ENCODE measurements at regions not wholly inside any gene's neighbourhood (a gene's known extent, or its start where the extent isn't known, plus 50 kb on each side); places are given as distances from the start of the nearest gene placed in this dataset.

GRCh38 chr4:99722725-99723124 is 65.1 kb upstream of the C4orf54 start:
- TF ChIP-seq POLR2A (IDR thresholded peaks at IDR 0.05), result no peak
- TF ChIP-seq, protein P1, sequence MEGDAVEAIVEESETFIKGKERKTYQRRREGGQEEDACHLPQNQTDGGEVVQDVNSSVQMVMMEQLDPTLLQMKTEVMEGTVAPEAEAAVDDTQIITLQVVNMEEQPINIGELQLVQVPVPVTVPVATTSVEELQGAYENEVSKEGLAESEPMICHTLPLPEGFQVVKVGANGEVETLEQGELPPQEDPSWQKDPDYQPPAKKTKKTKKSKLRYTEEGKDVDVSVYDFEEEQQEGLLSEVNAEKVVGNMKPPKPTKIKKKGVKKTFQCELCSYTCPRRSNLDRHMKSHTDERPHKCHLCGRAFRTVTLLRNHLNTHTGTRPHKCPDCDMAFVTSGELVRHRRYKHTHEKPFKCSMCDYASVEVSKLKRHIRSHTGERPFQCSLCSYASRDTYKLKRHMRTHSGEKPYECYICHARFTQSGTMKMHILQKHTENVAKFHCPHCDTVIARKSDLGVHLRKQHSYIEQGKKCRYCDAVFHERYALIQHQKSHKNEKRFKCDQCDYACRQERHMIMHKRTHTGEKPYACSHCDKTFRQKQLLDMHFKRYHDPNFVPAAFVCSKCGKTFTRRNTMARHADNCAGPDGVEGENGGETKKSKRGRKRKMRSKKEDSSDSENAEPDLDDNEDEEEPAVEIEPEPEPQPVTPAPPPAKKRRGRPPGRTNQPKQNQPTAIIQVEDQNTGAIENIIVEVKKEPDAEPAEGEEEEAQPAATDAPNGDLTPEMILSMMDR (IDR thresholded peaks at IDR 0.05), result no peak

All from lower leg skin (tissue), 3 donors.